Heart left ventricle (tissue), 13 donors: ENCODE measurements at regions not wholly inside any gene's neighbourhood (a gene's known extent, or its start where the extent isn't known, plus 50 kb on each side); places are given as distances from the start of the nearest gene placed in this dataset.

Experiments
- CTCF ChIP-seq, 12 donors: fragments of 200-600 bp; sonication (generic) in 4 of 12; IDR thresholded peaks; one replicate each; pipeline versions ENCODE4 v1.5.0 to v1.8.0; 2018 to 2022; ENCODE audit warnings: antibody characterized with exemption in 12 of 12, mild to moderate bottlenecking in 5 of 12
- POLR2A ChIP-seq, 2 donors: fragments of 450-650 bp; IDR thresholded peaks; one replicate each; pipeline ENCODE4 v1.6.1; 2017; ENCODE audit warnings: antibody characterized with exemption in 2 of 2, mild to moderate bottlenecking in 2 of 2, moderate library complexity in 2 of 2
- donor health status: ischemic (EF 13 %, LVEDD 7.1; RV severe dilation, severe dysfunction).
- donor health status: DM: no; HTN: yes; CAD: no.
- donor health status: DM: no; HTN: no; CAD: no.
- donor health status: ischemic (EF 25% LVEDD 6.9; RV normal size, moderate dysfunction).
- donor health status: ischemic (EF 25% LVEDD 5.7; RV mildly dilated, moderate dysfunction).
- donor health status: ischemic (EF 35%, LVEDD 5.7; RV mildly dilated, moderate dysfunction).
- donor health status: nonischemic (EF 11% LVEDD 7.7; RV severe dilation, severe dysfunction).
- donor health status: DM: yes; HTN: yes; CAD: no.
- donor health status: PGD.
- donor health status: ischemic (EF 29% LVEDD 5.4; RV normal size, mild dysfunction).
- donor health status: nonischemic (EF 23%, LVEDD 6.1; RV moderate dilation, normal function).

GRCh38 chr19:30757837-30758617 is 385.8 kb downstream of the ZNF536 start:
- TF ChIP-seq CTCF (IDR thresholded peaks at IDR 0.05) (no peak), POLR2A (IDR thresholded peaks at IDR 0.05) (no peak)
